GM12872 (cell line): ENCODE measurements at regions not wholly inside any gene's neighbourhood (a gene's known extent, or its start where the extent isn't known, plus 50 kb on each side); places are given as distances from the start of the nearest gene placed in this dataset.

Source experiments
- CTCF ChIP-seq: IDR thresholded peaks from 3 replicates; pipeline ENCODE4 v1.5.1; 2011; ENCODE audit warnings: low read depth, mild to moderate bottlenecking, low read length, moderate library complexity; ENCODE audit not compliant: insufficient read depth

- no peak for TF ChIP-seq CTCF
These were observed 380.1 kb downstream of the ALG10 start for GRCh38 chr12:34402228-34402898.

GRCh38 chr12:34402899-34403705 lies 380.8 kb downstream of the ALG10 start:
- no peak for TF ChIP-seq CTCF

DNA sequence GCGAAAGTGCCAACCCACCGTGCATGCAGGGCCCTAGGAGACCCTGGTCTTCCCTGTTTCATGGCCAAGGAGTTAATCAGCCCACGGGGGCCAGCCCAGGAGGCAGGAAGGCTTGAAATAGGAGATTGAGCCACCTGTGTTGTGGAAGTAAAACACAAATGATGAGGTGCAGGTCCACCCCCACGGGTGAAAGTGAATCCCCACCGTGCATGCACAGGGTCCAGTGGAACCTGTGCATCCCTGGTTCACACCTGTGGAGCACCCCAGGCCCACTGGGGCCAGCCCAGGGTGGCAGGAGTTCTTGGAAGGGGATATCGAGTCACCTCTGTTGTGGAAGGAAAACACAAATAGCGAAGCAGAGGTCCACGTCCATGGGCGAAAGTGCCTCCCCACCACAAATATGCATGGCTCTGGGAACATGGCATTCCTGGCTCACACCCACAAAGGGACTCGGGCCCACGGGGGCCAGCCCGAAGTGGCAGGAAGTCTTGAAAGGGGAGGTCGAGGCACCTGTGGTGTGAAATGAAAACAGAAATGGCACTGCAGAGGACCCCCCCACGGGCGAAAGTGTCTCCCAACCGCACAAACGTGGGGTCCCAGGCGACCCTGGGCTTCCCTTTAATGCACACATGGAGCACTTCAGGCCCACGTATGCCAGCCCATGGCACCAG lies 381.5 kb downstream of the ALG10 start:
- TF ChIP-seq CTCF: no peak

- no peak for TF ChIP-seq CTCF
These were observed 382.3 kb downstream of the ALG10 start for GRCh38 chr12:34404377-34405285.

DNA sequence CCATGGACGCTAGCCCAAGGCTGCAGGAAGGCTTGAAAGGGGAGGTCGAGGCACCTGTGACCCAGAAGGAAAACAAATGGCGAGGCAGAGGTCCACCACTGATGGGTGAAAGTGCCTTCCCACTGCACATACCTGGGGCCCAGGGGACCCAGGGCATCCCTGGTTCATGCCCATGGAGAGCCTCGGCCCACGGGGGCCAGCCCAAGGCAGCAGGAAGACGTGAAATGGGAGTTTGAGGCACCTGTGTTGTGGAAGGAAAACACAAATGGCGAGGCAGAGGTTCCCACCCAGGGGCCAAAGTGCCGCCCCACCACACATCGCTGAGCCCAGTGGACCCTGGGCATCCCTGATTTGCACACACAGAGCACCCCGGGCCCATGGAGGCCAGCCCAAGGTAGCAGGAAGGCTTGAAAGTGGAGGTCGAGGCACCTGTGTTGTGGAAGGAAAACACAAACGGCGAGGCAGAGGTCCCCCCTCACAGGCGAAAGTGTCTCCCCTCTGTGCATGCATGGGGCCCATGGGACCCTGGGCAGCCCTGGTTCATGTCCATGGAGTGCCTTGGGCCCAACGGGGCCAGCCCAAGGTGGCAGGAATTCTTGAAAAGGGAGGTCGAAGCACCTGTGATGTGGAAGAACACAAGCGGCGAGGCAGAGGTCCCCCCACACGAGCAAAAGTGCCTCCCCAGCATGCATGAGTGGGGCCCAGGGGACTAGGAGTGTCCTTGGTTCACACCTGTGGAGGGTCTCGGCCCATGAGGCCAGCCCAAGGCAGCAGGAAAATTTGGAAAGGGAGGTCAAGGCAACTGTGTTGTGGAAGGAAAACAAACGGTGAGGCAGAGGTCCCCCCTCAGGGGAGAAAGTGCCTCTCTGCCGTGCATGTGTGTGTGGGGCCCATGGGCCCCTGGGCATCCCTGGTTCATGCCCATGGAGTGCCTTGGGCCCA lies 383.3 kb downstream of the ALG10 start:
- no peak for TF ChIP-seq CTCF

- TF ChIP-seq CTCF: no peak
These were observed 384.1 kb downstream of the ALG10 start for GRCh38 chr12:34406228-34406995.
